ENCODE measurements at regions not wholly inside any gene's neighbourhood (a gene's known extent, or its start where the extent isn't known, plus 50 kb on each side); places are given as distances from the start of the nearest gene placed in this dataset.

GRCh38 chr18:10320791-10321190, 133.6 kb upstream of the APCDD1 start:
- TF ChIP-seq CTCF (IDR thresholded peaks at IDR 0.05) (no peak), SIN3A (IDR thresholded peaks at IDR 0.05; ENCODE audit: borderline replicate concordance, insufficient read depth, low read depth, low read length) (no peak), REST (IDR thresholded peaks at IDR 0.05; ENCODE audit: insufficient read depth in 1 of 2, low read depth in 2 of 2, low read length in 1 of 2) (no peak)

All from Panc1 (cell line).